ENCODE measurements at regions not wholly inside any gene's neighbourhood (a gene's known extent, or its start where the extent isn't known, plus 50 kb on each side); places are given as distances from the start of the nearest gene placed in this dataset.
"Not testable (repeated sequence)": the region's sequence is repeated elsewhere in the genome, so short reads cannot be mapped to it uniquely, and the experiment has no call there.

DNA sequence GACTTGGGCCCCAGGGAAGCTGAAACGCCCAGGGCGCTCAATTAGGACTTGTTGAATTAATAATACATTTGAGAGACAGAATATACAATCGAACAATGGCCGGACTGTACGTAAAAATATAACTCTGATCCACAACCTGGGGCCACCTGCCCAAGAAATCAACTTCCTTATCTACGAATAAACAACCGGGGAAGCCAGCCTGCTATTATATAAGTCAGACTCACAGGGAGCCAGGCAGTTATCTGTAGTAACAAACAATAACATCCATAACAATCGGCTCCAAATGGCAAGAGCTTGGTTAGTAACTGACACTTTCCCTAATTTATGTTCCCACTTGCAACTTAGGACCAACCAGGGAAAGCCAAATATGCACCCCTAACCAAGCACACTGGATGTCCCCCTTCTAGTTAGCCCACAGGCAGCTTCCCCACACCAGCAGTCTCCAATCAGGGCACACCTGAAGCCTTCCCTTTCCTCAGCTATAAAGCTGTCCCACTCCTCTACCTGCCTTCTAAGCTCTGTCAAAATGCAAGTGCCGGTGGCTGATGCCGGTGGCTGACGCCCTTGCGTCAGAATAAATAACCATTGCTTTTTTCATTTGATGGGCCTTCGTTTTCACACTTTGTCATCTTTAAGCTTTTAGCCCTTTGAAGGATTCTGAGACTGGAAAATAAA is 135.2 kb downstream of the FAM72B start:
- peak; percentile 33 to 49 for ATAC-seq (replicated peaks in 1 of 2)
- not testable (repeated sequence) for DNase-seq; H3K9me3 Mint-ChIP-seq; H3K27ac Mint-ChIP-seq; H3K36me3 Mint-ChIP-seq (ENCODE audit: insufficient read depth in 2 of 2)
- peaks cover 14% of the 10 kb centered on the region for H3K4me1 Mint-ChIP-seq (ENCODE audit: low read depth)
- peaks cover 17% of the 10 kb centered on the region for H3K27me3 Mint-ChIP-seq (ENCODE audit: low read depth)
- H3K4me3 Mint-ChIP-seq, result peak overlapping the region in 1 of 2 donors; percentile 36

DNA sequence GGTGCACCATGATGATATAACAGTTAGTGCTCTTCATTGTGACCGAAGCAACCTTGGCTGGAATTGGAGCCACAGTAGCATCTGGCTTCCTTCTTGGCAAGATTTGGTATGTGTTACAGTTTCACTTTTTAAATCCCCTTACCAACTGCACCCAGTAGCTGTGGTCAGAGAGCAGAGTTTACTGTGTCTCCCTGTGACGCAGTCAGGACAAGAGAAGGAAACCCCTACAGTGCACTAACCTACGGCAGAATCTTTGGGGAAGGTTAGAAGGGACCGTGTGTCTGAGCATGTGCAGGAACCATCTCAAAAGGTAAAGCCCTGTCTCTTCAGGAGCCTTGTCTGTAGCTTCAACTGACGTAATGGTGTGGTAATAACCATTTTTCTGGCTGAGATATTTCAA is 134.0 kb downstream of the FAM72B start:
- H3K4me3 Mint-ChIP-seq; H3K27ac Mint-ChIP-seq; H3K36me3 Mint-ChIP-seq (ENCODE audit: insufficient read depth in 2 of 2); H3K9me3 Mint-ChIP-seq: not testable (repeated sequence)
- H3K27me3 Mint-ChIP-seq (ENCODE audit: low read depth), result peaks cover 17% of the 10 kb centered on the region
- H3K4me1 Mint-ChIP-seq (ENCODE audit: low read depth), result peaks cover 14% of the 10 kb centered on the region
- peak in 1 of 2 donors; percentile 53 for ATAC-seq (replicated peaks in 1 of 2)
- peak in 1 of 2 donors; percentile 1 for DNase-seq

GRCh38 chr1:121051161-121051790 is 132.9 kb downstream of the FAM72B start:
- not testable (repeated sequence) for H3K9me3 Mint-ChIP-seq; DNase-seq; ATAC-seq (replicated peaks in 1 of 2); H3K36me3 Mint-ChIP-seq (ENCODE audit: insufficient read depth in 2 of 2)
- H3K27me3 Mint-ChIP-seq (ENCODE audit: low read depth), result peaks cover 17% of the 10 kb centered on the region
- peak overlapping the region; percentile 13 to 41 for H3K4me3 Mint-ChIP-seq
- peak overlapping the region; percentile 19 for H3K27ac Mint-ChIP-seq
- H3K4me1 Mint-ChIP-seq (ENCODE audit: low read depth), result peaks cover 14% of the 10 kb centered on the region

DNA sequence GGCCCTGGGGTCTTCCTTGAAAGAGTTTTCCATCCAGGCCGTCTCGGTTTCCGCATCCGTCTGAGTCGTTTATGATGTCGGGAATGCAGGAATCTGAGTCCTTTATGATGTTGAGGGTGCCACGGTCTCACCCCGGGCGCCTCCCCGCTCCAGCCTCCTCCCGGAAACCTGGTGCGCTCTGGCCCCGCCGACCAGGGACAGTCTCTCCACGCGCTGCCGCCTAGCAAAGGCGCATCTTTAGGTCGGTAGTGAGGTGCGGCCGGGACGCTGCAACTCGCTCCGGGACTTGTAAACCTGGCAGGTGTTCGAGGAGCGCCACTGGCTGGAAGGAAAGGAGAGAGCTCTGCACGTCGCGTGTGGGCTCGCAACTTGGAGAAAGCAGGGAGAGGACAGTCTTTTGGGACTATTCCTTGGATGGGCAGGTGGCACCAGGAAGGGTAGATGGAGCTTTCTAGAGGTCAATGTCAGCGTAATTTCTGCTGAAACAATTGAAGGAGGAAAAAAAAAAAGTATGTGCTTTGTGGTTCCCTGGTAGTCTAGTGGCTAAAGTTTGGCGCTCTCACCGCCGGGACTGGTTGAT is 132.0 kb downstream of the FAM72B start:
- DNase-seq, result peak in 1 of 2 donors; percentile 6
- Mint-ChIP-seq H3K4me3 (peak overlapping the region; percentile 78 to 82), H3K27me3 (ENCODE audit: low read depth) (peaks cover 17% of the 10 kb centered on the region), H3K4me1 (ENCODE audit: low read depth) (peaks cover 14% of the 10 kb centered on the region)
- not testable (repeated sequence) for H3K9me3 Mint-ChIP-seq; H3K27ac Mint-ChIP-seq; H3K36me3 Mint-ChIP-seq (ENCODE audit: insufficient read depth in 2 of 2)
- ATAC-seq (replicated peaks in 1 of 2), result peak in 1 of 2 donors; percentile 34

- not testable (repeated sequence) for DNase-seq; H3K4me3 Mint-ChIP-seq; H3K4me1 Mint-ChIP-seq (ENCODE audit: low read depth); H3K27ac Mint-ChIP-seq; H3K36me3 Mint-ChIP-seq (ENCODE audit: insufficient read depth in 2 of 2); ATAC-seq (replicated peaks in 1 of 2); H3K9me3 Mint-ChIP-seq
- peaks cover 17% of the 10 kb centered on the region for H3K27me3 Mint-ChIP-seq (ENCODE audit: low read depth)
These were observed 129.2 kb downstream of the FAM72B start for GRCh38 chr1:121054928-121055327.

DNA sequence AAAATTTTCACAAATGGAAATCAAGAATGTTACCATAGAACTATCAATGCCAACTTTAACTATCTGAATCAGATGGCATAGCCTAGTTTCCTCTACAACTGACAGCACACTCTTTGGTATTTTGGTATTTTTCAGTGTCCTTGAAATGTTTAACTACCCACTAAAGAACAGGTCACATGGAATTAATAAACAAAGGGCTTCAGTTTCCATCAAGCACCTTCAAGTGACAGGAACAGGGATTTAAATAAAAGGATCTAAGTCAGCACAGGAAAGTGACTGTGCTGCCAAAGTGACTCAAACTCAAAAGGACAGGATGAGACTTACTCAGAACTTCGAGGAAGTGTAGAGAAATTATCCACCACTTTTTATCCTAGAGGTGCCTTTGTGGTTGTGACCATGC is 117.2 kb downstream of the FAM72B start:
- not testable (repeated sequence) for H3K27ac Mint-ChIP-seq; H3K4me1 Mint-ChIP-seq (ENCODE audit: low read depth); H3K4me3 Mint-ChIP-seq; H3K9me3 Mint-ChIP-seq; H3K36me3 Mint-ChIP-seq (ENCODE audit: insufficient read depth in 2 of 2); DNase-seq; H3K27me3 Mint-ChIP-seq (ENCODE audit: low read depth)
- ATAC-seq (replicated peaks in 1 of 2), result peak in 1 of 2 donors; percentile 42

- H3K9me3 Mint-ChIP-seq; H3K4me1 Mint-ChIP-seq (ENCODE audit: low read depth); DNase-seq; H3K27me3 Mint-ChIP-seq (ENCODE audit: low read depth); ATAC-seq (replicated peaks in 1 of 2); H3K27ac Mint-ChIP-seq; H3K36me3 Mint-ChIP-seq (ENCODE audit: insufficient read depth in 2 of 2); H3K4me3 Mint-ChIP-seq: not testable (repeated sequence)
These were observed 115.2 kb downstream of the FAM72B start for GRCh38 chr1:121068738-121069499.

GRCh38 chr1:121073852-121074251 is 110.3 kb downstream of the FAM72B start:
- H3K27ac Mint-ChIP-seq; H3K9me3 Mint-ChIP-seq; H3K27me3 Mint-ChIP-seq (ENCODE audit: low read depth); H3K36me3 Mint-ChIP-seq (ENCODE audit: insufficient read depth in 2 of 2); DNase-seq; ATAC-seq (replicated peaks in 1 of 2): not testable (repeated sequence)
- Mint-ChIP-seq H3K4me3 (peak overlapping the region in 1 of 2 donors; percentile 32), H3K4me1 (ENCODE audit: low read depth) (peaks cover 15% of the 10 kb centered on the region)

- H3K36me3 Mint-ChIP-seq (ENCODE audit: insufficient read depth in 2 of 2); H3K27ac Mint-ChIP-seq; DNase-seq; H3K27me3 Mint-ChIP-seq (ENCODE audit: low read depth); H3K4me3 Mint-ChIP-seq; H3K9me3 Mint-ChIP-seq: not testable (repeated sequence)
- peaks cover 26% of the 10 kb centered on the region for H3K4me1 Mint-ChIP-seq (ENCODE audit: low read depth)
- peak; percentile 38 to 50 for ATAC-seq (replicated peaks in 1 of 2)
These were observed 108.8 kb downstream of the FAM72B start for GRCh38 chr1:121075254-121075805.

DNA sequence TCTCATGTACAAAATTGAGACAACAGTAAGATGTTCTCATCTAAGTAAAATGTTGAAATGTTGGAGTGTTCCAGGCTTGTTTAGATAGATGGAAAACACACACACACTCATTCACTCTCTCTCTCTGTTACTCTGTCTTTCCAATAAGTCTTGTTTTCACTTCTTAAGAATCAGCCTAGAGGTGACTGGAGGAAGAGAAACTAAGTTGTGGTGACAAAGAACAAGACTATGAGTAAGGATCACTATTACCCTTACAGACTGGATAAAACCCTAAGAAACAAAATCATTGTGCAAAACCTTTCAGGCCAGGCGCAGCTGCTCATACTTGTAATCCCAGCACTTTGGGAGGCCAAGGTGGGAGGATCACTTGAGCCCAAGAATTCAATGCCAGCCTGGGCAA is 107.5 kb downstream of the FAM72B start:
- H3K36me3 Mint-ChIP-seq (ENCODE audit: insufficient read depth in 2 of 2); H3K27me3 Mint-ChIP-seq (ENCODE audit: low read depth); DNase-seq; H3K9me3 Mint-ChIP-seq: not testable (repeated sequence)
- Mint-ChIP-seq H3K4me3 (peak overlapping the region; percentile 80), H3K27ac (peak overlapping the region; percentile 93), H3K4me1 (ENCODE audit: low read depth) (peaks cover 37% of the 10 kb centered on the region)
- peak; percentile 91 to 92 for ATAC-seq (replicated peaks in 1 of 2)

DNA sequence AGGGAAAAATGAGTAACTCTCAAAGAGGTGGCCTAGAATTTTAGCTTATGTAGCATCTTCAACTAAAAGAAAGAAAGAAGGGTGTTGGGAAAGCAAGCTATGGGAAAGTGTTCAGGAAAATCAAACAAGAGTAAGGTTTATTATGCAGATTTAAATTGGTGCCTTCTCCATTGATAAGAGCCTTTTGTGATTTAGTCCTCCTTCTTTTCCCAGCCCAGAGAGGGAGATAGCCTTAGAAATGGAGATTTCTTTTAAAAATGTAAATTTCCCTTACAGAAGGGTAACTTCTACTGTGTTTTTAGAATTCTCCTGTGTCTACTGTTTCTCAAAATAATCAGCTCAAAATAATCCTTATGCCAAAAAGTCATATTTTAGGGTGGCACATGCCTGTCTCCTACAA is 104.5 kb downstream of the FAM72B start:
- peak overlapping the region; percentile 30 to 58 for H3K4me3 Mint-ChIP-seq

GRCh38 chr1:121080197-121080903 is 103.8 kb downstream of the FAM72B start:
- DNase-seq, result peak; percentile 20 to 31
- not testable (repeated sequence) for ATAC-seq (replicated peaks in 1 of 2); H3K9me3 Mint-ChIP-seq; H3K27me3 Mint-ChIP-seq (ENCODE audit: low read depth); H3K36me3 Mint-ChIP-seq (ENCODE audit: insufficient read depth in 2 of 2)
- peak overlapping the region; percentile 30 to 69 for H3K4me3 Mint-ChIP-seq
- peaks cover 29% of the 10 kb centered on the region for H3K4me1 Mint-ChIP-seq (ENCODE audit: low read depth)
- peak overlapping the region; percentile 56 for H3K27ac Mint-ChIP-seq

More for the DNA sequence above, 104.5 kb downstream of the FAM72B start:
- not testable (repeated sequence) for H3K36me3 Mint-ChIP-seq (ENCODE audit: insufficient read depth in 2 of 2); H3K27me3 Mint-ChIP-seq (ENCODE audit: low read depth); H3K9me3 Mint-ChIP-seq; DNase-seq; ATAC-seq (replicated peaks in 1 of 2)
- Mint-ChIP-seq H3K27ac (peak overlapping the region; percentile 56), H3K4me1 (ENCODE audit: low read depth) (peaks cover 29% of the 10 kb centered on the region)
